ENCODE measurements at regions not wholly inside any gene's neighbourhood (a gene's known extent, or its start where the extent isn't known, plus 50 kb on each side); places are given as distances from the start of the nearest gene placed in this dataset.

DNA sequence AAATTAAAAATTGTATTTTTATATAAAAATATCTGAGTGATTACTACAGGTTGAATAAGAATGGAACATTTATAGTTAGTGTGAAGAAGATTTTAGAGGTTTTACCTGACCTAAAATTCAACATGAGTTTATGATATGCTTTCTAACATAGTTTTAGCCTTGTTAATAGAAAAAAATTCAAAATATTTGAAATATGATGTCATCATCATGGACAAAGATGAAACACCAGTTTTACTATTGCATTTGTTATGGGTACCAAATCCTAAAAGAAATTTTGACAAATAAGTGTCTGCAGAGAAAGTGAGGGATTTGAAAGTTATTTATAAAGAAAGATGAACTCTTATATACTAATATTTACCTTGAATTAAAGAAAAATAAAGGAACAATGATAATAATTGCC lies 479.7 kb downstream of the TBC1D32 start:
- TF ChIP-seq, protein P1, sequence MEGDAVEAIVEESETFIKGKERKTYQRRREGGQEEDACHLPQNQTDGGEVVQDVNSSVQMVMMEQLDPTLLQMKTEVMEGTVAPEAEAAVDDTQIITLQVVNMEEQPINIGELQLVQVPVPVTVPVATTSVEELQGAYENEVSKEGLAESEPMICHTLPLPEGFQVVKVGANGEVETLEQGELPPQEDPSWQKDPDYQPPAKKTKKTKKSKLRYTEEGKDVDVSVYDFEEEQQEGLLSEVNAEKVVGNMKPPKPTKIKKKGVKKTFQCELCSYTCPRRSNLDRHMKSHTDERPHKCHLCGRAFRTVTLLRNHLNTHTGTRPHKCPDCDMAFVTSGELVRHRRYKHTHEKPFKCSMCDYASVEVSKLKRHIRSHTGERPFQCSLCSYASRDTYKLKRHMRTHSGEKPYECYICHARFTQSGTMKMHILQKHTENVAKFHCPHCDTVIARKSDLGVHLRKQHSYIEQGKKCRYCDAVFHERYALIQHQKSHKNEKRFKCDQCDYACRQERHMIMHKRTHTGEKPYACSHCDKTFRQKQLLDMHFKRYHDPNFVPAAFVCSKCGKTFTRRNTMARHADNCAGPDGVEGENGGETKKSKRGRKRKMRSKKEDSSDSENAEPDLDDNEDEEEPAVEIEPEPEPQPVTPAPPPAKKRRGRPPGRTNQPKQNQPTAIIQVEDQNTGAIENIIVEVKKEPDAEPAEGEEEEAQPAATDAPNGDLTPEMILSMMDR (IDR thresholded peaks at IDR 0.05) = no peak
- no peaks in the 10 kb centered on the region for H3K4me1 ChIP-seq
- H3K36me3 ChIP-seq = no peaks in the 10 kb centered on the region
- intact Hi-C loops (cut with DNase I; ENCODE audit: low total_unique reads) = no loop called here
- no peak overlapping the region for H3K27ac ChIP-seq
- no peak overlapping the region for H3K4me3 ChIP-seq
- DNase-seq = no peak
- no peaks in the 10 kb centered on the region for H3K9me3 ChIP-seq
- no peaks in the 10 kb centered on the region for H3K27me3 ChIP-seq

DNA sequence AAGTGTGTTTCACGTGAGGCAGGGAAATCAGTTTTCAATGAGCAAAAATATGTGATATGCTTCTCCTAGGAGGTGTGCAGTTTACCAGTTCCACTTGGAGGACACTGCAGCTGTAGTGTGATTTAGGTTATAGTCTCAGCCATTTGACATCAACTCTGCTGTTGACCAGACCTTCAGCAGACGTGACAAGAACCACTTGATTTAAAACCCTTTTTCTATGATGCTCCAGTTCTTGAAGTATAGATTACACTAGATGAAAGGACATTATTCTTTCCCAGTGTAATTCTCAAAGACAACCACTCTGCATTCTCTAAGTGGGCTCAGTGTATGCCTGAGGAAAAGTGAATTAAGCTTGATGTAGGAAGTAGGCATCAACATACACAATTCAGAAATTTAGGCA lies 480.8 kb downstream of the TBC1D32 start:
- no peak overlapping the region for H3K4me3 ChIP-seq
- DNase-seq = no peak
- H3K27ac ChIP-seq = no peak overlapping the region
- intact Hi-C loops (cut with DNase I; ENCODE audit: low total_unique reads) = no loop called here
- no peaks in the 10 kb centered on the region for H3K27me3 ChIP-seq
- no peaks in the 10 kb centered on the region for H3K4me1 ChIP-seq
- no peaks in the 10 kb centered on the region for H3K9me3 ChIP-seq
- TF ChIP-seq, protein P1 (IDR thresholded peaks at IDR 0.05) = no peak
- no peaks in the 10 kb centered on the region for H3K36me3 ChIP-seq

DNA sequence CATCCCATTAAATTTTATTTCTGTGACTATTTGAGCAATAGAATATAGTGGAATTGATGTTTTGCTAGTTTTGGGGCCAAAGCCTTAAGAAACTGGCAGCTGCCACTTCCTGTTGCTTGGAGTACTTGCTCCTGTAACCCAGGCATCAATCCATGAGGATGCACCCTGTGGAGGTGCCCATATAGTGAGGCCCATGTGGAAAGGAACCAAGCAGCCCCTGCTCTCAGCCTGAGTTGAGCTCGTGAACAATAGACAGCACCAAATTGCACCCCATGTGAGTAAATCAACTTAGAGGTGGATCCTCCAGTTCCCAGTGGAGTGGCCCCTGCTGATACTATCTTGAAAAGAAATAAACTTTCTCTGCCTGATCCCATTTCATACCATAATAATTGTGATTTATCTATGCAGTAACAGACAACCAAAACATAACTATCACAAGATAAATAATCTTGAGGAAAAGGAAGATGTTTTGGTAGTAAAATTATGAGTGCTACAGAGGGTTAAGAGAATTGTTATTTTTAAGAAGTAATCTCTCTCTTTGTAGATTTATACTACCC lies 481.9 kb downstream of the TBC1D32 start:
- TF ChIP-seq, protein P1 (IDR thresholded peaks at IDR 0.05) = no peak

DNA sequence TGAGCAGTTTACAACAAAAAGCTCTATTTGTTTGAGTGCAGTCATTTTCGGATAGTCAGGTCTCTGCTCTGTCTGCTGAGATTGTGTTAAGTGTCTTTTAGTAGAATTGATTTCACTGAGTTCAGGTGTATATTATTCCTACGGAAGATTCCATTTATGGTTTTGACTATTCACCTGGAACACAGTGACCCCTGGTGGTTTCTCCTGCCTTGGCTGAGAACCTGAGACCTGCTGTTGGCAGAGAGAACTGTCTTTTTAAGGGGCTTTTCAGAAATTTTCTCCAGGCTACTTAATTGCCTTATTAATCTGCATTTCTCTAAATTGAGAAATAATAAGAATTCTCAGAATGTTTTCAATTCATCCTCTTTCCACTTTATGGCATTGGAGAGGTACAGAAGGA lies 508.0 kb downstream of the TBC1D32 start:
- intact Hi-C loops (cut with DNase I; ENCODE audit: low total_unique reads) = no loop called here
- no peaks in the 10 kb centered on the region for H3K9me3 ChIP-seq
- no peak overlapping the region for H3K4me3 ChIP-seq
- H3K4me1 ChIP-seq = no peaks in the 10 kb centered on the region
- no peaks in the 10 kb centered on the region for H3K27me3 ChIP-seq
- no peak overlapping the region for H3K27ac ChIP-seq
- H3K36me3 ChIP-seq = no peaks in the 10 kb centered on the region
- TF ChIP-seq, protein P1 (IDR thresholded peaks at IDR 0.05) = no peak
- no peak for DNase-seq

More for the DNA sequence above, 481.9 kb downstream of the TBC1D32 start:
- H3K4me1 ChIP-seq = no peaks in the 10 kb centered on the region
- no peaks in the 10 kb centered on the region for H3K27me3 ChIP-seq
- H3K27ac ChIP-seq = no peak overlapping the region
- intact Hi-C loops (cut with DNase I; ENCODE audit: low total_unique reads) = no loop called here
- no peaks in the 10 kb centered on the region for H3K9me3 ChIP-seq
- DNase-seq = no peak
- H3K36me3 ChIP-seq = no peaks in the 10 kb centered on the region
- no peak overlapping the region for H3K4me3 ChIP-seq

DNA sequence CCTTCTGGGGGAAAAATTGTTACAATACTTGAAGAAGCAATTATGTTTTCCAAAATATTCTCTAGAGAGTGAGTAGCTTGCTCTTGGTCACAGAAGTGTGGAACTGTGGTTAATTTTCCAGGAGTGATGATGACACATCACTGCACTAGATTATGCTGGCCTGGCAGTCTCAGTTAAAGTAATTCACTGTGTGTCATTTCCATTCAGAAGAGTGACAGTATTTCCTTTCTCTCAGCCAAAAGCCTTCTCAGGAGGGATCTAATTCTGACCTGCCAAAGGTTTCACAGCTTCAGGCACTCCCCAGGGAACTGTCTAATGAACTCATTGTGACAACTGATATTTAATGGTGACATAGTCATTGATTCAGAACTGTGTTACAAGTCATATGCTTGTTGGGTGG lies 517.5 kb downstream of the TBC1D32 start:
- H3K27me3 ChIP-seq = no peaks in the 10 kb centered on the region
- intact Hi-C loops (cut with DNase I; ENCODE audit: low total_unique reads) = no loop called here
- H3K9me3 ChIP-seq = no peaks in the 10 kb centered on the region
- DNase-seq = no peak
- TF ChIP-seq, protein P1 (IDR thresholded peaks at IDR 0.05) = no peak
- H3K27ac ChIP-seq = no peak overlapping the region
- H3K4me1 ChIP-seq = no peaks in the 10 kb centered on the region
- no peaks in the 10 kb centered on the region for H3K36me3 ChIP-seq
- H3K4me3 ChIP-seq = no peak overlapping the region

DNA sequence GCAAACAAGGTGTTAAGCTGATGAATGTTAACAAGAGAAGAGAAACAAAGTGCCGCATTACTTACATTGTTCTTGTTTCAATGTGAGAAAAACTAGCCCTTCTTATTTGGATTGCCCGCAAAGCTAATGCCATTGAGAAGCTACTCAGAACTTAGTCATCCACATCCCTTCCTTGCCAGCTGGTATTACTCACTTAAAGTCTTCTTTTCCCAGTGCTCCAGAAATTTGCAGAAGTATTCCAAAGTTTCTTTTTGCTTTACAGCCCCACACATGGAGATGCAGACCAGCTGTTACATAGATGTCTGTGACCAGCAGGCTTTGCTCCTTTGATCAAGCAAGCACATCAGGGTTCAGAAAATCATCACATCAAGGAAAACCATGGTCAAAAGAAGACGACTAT lies 529.0 kb downstream of the TBC1D32 start:
- no peak for DNase-seq
- Histone ChIP-seq H3K36me3 (no peaks in the 10 kb centered on the region), H3K27ac (no peak overlapping the region), H3K27me3 (no peaks in the 10 kb centered on the region), H3K4me3 (no peak overlapping the region), H3K4me1 (no peaks in the 10 kb centered on the region), H3K9me3 (peaks cover 0 to 3% (median 0%) of the 10 kb centered on the region in 3 donors)
- intact Hi-C loops (cut with DNase I; ENCODE audit: low total_unique reads) = no loop called here
- TF ChIP-seq, protein P1 (IDR thresholded peaks at IDR 0.05) = no peak

All from tibial artery (tissue), 4 donors.